MM.1S (cell line): ENCODE measurements at regions not wholly inside any gene's neighbourhood (a gene's known extent, or its start where the extent isn't known, plus 50 kb on each side); places are given as distances from the start of the nearest gene placed in this dataset.
A peak's percentile ranks its signal among the peaks of the same experiment; 100 is the strongest.

Experiments
- DNase-seq: peaks from one replicate; pipeline ENCODE4 v3.0.0-alpha.2; 2015
- H2AFZ ChIP-seq: fragments of 300-600 bp; sonication (generic); 2 replicates; pipeline ENCODE4 v1.6.0; 2016; ENCODE audit warnings: antibody characterized with exemption, low read length
- H3F3A ChIP-seq: fragments of 300-600 bp; sonication (generic); 2 replicates; pipeline ENCODE4 v1.6.1; 2016; ENCODE audit warnings: mild to moderate bottlenecking, antibody characterized with exemption, low read length, moderate library complexity, mixed read lengths; ENCODE audit not compliant: insufficient read depth
- H3K27ac ChIP-seq: fragments of 300-600 bp; sonication (generic); 2 replicates; pipeline ENCODE4 v1.5.1; 2016; ENCODE audit warnings: mild to moderate bottlenecking, low read length
- H3K27me3 ChIP-seq: fragments of 300-600 bp; sonication (generic); replicated peaks from 2 replicates; pipeline ENCODE4 v1.6.0; 2016; ENCODE audit warnings: low read length; ENCODE audit not compliant: insufficient read depth
- H3K36me3 ChIP-seq: fragments of 300-600 bp; sonication (generic); replicated peaks from 2 replicates; pipeline ENCODE4 v1.6.1; 2016; ENCODE audit warnings: mild to moderate bottlenecking, low read length, mixed read lengths; ENCODE audit not compliant: insufficient read depth
- H3K4me1 ChIP-seq: fragments of 300-600 bp; sonication (generic); 2 replicates; pipeline ENCODE4 v1.6.1; 2016; ENCODE audit warnings: low read length, mixed read lengths
- H3K4me2 ChIP-seq: fragments of 300-600 bp; sonication (generic); 2 replicates; pipeline ENCODE4 v1.6.0; 2016; ENCODE audit warnings: low read depth, low read length
- H3K4me3 ChIP-seq: fragments of 300-600 bp; sonication (generic); 2 replicates; pipeline ENCODE4 v1.5.1; 2016; ENCODE audit warnings: low read length, mixed read lengths
- H3K79me2 ChIP-seq: fragments of 300-600 bp; sonication (generic); 2 replicates; pipeline ENCODE4 v1.6.1; 2016; ENCODE audit warnings: mixed run types, low read length, mixed read lengths
- H3K9ac ChIP-seq: fragments of 300-600 bp; sonication (generic); 2 replicates; pipeline ENCODE4 v1.6.1; 2016; ENCODE audit warnings: low read length, mixed read lengths
- H3K9me2 ChIP-seq: fragments of 300-600 bp; sonication (generic); replicated peaks from 2 replicates; pipeline ENCODE4 v1.6.1; 2016; ENCODE audit warnings: mild to moderate bottlenecking, low read length, mixed read lengths; ENCODE audit not compliant: insufficient read depth
- H3K9me3 ChIP-seq: fragments of 300-600 bp; sonication (generic); replicated peaks from 2 replicates; pipeline ENCODE4 v1.6.1; 2016; ENCODE audit warnings: mild to moderate bottlenecking, low read length, mixed read lengths; ENCODE audit not compliant: insufficient read depth
- H4K20me1 ChIP-seq: fragments of 300-600 bp; sonication (generic); 2 replicates; pipeline ENCODE4 v1.6.1; 2016; ENCODE audit warnings: mild to moderate bottlenecking, low read length, moderate library complexity, mixed read lengths; ENCODE audit not compliant: insufficient read depth
- CTCF ChIP-seq: fragments of 300-600 bp; sonication (generic); IDR thresholded peaks from 2 replicates; pipeline ENCODE4 v1.5.1; 2016; ENCODE audit warnings: antibody characterized with exemption, low read length, mixed read lengths
- EZH2 ChIP-seq: fragments of 300-600 bp; sonication (generic); optimal IDR thresholded peaks from 2 replicates; pipeline ENCODE3; 2017; ENCODE audit warnings: low read depth, mild to moderate bottlenecking, antibody characterized with exemption, low read length, mixed read lengths
- EZH2phosphoT487 ChIP-seq: fragments of 300-600 bp; sonication (generic); IDR thresholded peaks from 2 replicates; pipeline ENCODE4 v1.6.1; 2018; ENCODE audit warnings: antibody characterized with exemption, low read length

- H3K4me1 ChIP-seq, result peaks cover 21% of the 10 kb centered on the region
- H3K4me2 ChIP-seq, result no peak overlapping the region
- no peaks in the 10 kb centered on the region for H3K27me3 ChIP-seq
- no peaks in the 10 kb centered on the region for H3K79me2 ChIP-seq
- H3K4me3 ChIP-seq, result no peak overlapping the region
- H3K27ac ChIP-seq, result no peak overlapping the region
- H3K36me3 ChIP-seq, result no peaks in the 10 kb centered on the region
- no peaks in the 10 kb centered on the region for H3K9me2 ChIP-seq
- no peaks in the 10 kb centered on the region for H4K20me1 ChIP-seq
- TF ChIP-seq EZH2 (no peak), EZH2phosphoT487 (no peak), CTCF (no peak)
- H3K9ac ChIP-seq, result no peak overlapping the region
- H3F3A ChIP-seq, result peaks cover 11% of the 10 kb centered on the region; the same call in 1 of the 2 replicates
- H2AFZ ChIP-seq, result no peak overlapping the region
- DNase-seq, result no peak
- H3K9me3 ChIP-seq, result no peaks in the 10 kb centered on the region
Observed at GRCh38 chr6:138000941-138001340, 106.3 kb downstream of the PERP start.

GRCh38 chr6:138001750-138002349, 105.4 kb downstream of the PERP start:
- Histone ChIP-seq H3K4me3 (no peak overlapping the region), H3K9me3 (no peaks in the 10 kb centered on the region), H3K27me3 (no peaks in the 10 kb centered on the region), H3K9me2 (no peaks in the 10 kb centered on the region), H3K27ac (no peak overlapping the region), H3K4me2 (no peak overlapping the region), H3K9ac (no peak overlapping the region), H3K79me2 (no peaks in the 10 kb centered on the region), H2AFZ (no peak overlapping the region), H3K4me1 (peaks cover 30% of the 10 kb centered on the region), H3K36me3 (no peaks in the 10 kb centered on the region), H4K20me1 (no peaks in the 10 kb centered on the region), H3F3A (peaks cover 20% of the 10 kb centered on the region)
- TF ChIP-seq CTCF (peak; percentile 85), EZH2phosphoT487 (no peak), EZH2 (no peak)
- peak; percentile 63 for DNase-seq

GRCh38 chr6:138004430-138005287, 102.6 kb downstream of the PERP start:
- peak overlapping the region; percentile 88; the same call in 1 of the 2 replicates for H3K27ac ChIP-seq
- peak; percentile 71 for DNase-seq
- H2AFZ ChIP-seq, result peak overlapping the region; percentile 54
- H3K4me1 ChIP-seq, result peaks cover 38% of the 10 kb centered on the region
- H3K9me3 ChIP-seq, result no peaks in the 10 kb centered on the region
- TF ChIP-seq CTCF (peak; percentile 68), EZH2phosphoT487 (no peak)
- H3K36me3 ChIP-seq, result no peaks in the 10 kb centered on the region
- H3K9ac ChIP-seq, result no peak overlapping the region; the same call in 1 of the 2 replicates
- no peak overlapping the region for H3K4me3 ChIP-seq
- H3K4me2 ChIP-seq, result peak overlapping the region; percentile 73; the same call in 1 of the 2 replicates
- no peaks in the 10 kb centered on the region for H3K27me3 ChIP-seq
- H3F3A ChIP-seq, result peaks cover 23% of the 10 kb centered on the region
- H3K9me2 ChIP-seq, result no peaks in the 10 kb centered on the region
- H4K20me1 ChIP-seq, result no peaks in the 10 kb centered on the region
- H3K79me2 ChIP-seq, result no peaks in the 10 kb centered on the region
